ENCODE measurements at regions not wholly inside any gene's neighbourhood (a gene's known extent, or its start where the extent isn't known, plus 50 kb on each side); places are given as distances from the start of the nearest gene placed in this dataset.

- DNase-seq (ENCODE audit: extremely low read depth, low read depth) = no peak
Observed at GRCh38 chr4:138702190-138702824, 313.3 kb upstream of the NOCT start.

GRCh38 chr4:138698641-138699040 is 316.9 kb upstream of the NOCT start:
- no peak for DNase-seq (ENCODE audit: extremely low read depth, low read depth)

GRCh38 chr4:138697851-138698250 is 317.7 kb upstream of the NOCT start:
- DNase-seq (ENCODE audit: extremely low read depth, low read depth) = no peak

GRCh38 chr4:138696771-138697170 is 318.8 kb upstream of the NOCT start:
- DNase-seq (ENCODE audit: extremely low read depth, low read depth) = no peak

- DNase-seq (ENCODE audit: extremely low read depth, low read depth) = no peak
Observed at GRCh38 chr4:138696058-138696457, 319.5 kb upstream of the NOCT start.

GRCh38 chr4:138693526-138693925 is 322.1 kb upstream of the NOCT start:
- no peak for DNase-seq (ENCODE audit: extremely low read depth, low read depth)

GRCh38 chr4:138692411-138692810 is 323.2 kb upstream of the NOCT start:
- DNase-seq (ENCODE audit: extremely low read depth, low read depth) = no peak

GRCh38 chr4:138689593-138689992 is 326.0 kb upstream of the NOCT start:
- no peak for DNase-seq (ENCODE audit: extremely low read depth, low read depth)

- no peak for DNase-seq (ENCODE audit: extremely low read depth, low read depth)
Observed at GRCh38 chr4:138689187-138689586, 326.4 kb upstream of the NOCT start.

- no peak for DNase-seq (ENCODE audit: extremely low read depth, low read depth)
Observed at GRCh38 chr4:138688408-138689085, 327.0 kb upstream of the NOCT start.

GRCh38 chr4:138686106-138686835 is 329.3 kb upstream of the NOCT start:
- DNase-seq (ENCODE audit: extremely low read depth, low read depth) = no peak

- no peak for DNase-seq (ENCODE audit: extremely low read depth, low read depth)
Observed at GRCh38 chr4:138685316-138685715, 330.3 kb upstream of the NOCT start.

- peak; percentile 69 for DNase-seq (ENCODE audit: extremely low read depth, low read depth)
Observed at GRCh38 chr4:138680989-138681604, 334.5 kb upstream of the NOCT start.

- DNase-seq (ENCODE audit: extremely low read depth, low read depth) = no peak
Observed at GRCh38 chr4:138680256-138680655, 335.3 kb upstream of the NOCT start.

- DNase-seq (ENCODE audit: extremely low read depth, low read depth) = no peak
Observed at GRCh38 chr4:138678985-138679746, 336.4 kb upstream of the NOCT start.

- DNase-seq (ENCODE audit: extremely low read depth, low read depth) = no peak
Observed at GRCh38 chr4:138677748-138678147, 337.8 kb upstream of the NOCT start.

GRCh38 chr4:138677212-138677611 is 338.4 kb upstream of the NOCT start:
- no peak for DNase-seq (ENCODE audit: extremely low read depth, low read depth)

- no peak for DNase-seq (ENCODE audit: extremely low read depth, low read depth)
Observed at GRCh38 chr4:138675685-138676084, 339.9 kb upstream of the NOCT start.

- DNase-seq (ENCODE audit: extremely low read depth, low read depth) = no peak
Observed at GRCh38 chr4:138674209-138674608, 341.4 kb upstream of the NOCT start.

- no peak for DNase-seq (ENCODE audit: extremely low read depth, low read depth)
Observed at GRCh38 chr4:138673053-138673452, 342.5 kb upstream of the NOCT start.
